ENCODE measurements at regions not wholly inside any gene's neighbourhood (a gene's known extent, or its start where the extent isn't known, plus 50 kb on each side); places are given as distances from the start of the nearest gene placed in this dataset. TPM values are rescaled to one million over a fixed set of nuclear protein-coding genes. Genes with fewer than 3 reads are reported as not detected.

Small RNA genes in the stretch of these regions (small RNA-seq; reads per million reads assigned to genes)
- gene AC068135.1 (not detected), gene AC074290.1 (not detected), gene RF00017 (not detected), gene RF00273 (not detected), gene RNU6-169P (not detected)

Measured in GM12878 (cell line).